GM23248 (cell line): ENCODE measurements at regions not wholly inside any gene's neighbourhood (a gene's known extent, or its start where the extent isn't known, plus 50 kb on each side); places are given as distances from the start of the nearest gene placed in this dataset.

Source experiments
- DNase-seq: peaks from one replicate; pipeline ENCODE4 v3.0.0-alpha.2; 2015
- H2AFZ ChIP-seq: fragments of 200-600 bp; sonication (generic); 2 replicates; pipeline ENCODE4 v1.6.1; 2016; ENCODE audit warnings: antibody characterized with exemption
- H3F3A ChIP-seq: fragments of 200-600 bp; sonication (generic); 2 replicates; pipeline ENCODE4 v1.6.1; 2016; ENCODE audit warnings: mild to moderate bottlenecking, antibody characterized with exemption, mixed run types; ENCODE audit not compliant: insufficient read depth
- H3K27ac ChIP-seq: fragments of 200-600 bp; sonication (generic); 2 replicates; pipeline ENCODE4 v1.5.1; 2016; ENCODE audit warnings: mild to moderate bottlenecking
- H3K27me3 ChIP-seq: fragments of 200-600 bp; sonication (generic); replicated peaks from 2 replicates; pipeline ENCODE4 v1.6.1; 2016; ENCODE audit warnings: mild to moderate bottlenecking; ENCODE audit not compliant: insufficient read depth
- H3K36me3 ChIP-seq: fragments of 200-600 bp; sonication (generic); 2 replicates; pipeline ENCODE4 v1.6.1; 2016; ENCODE audit warnings: low read depth, mild to moderate bottlenecking
- H3K4me1 ChIP-seq: fragments of 200-600 bp; sonication (generic); 2 replicates; pipeline ENCODE4 v1.6.1; 2016; ENCODE audit warnings: mild to moderate bottlenecking; ENCODE audit not compliant: insufficient read depth
- H3K4me2 ChIP-seq: fragments of 200-600 bp; sonication (generic); one replicate; pipeline ENCODE4 v1.6.1; 2016; ENCODE audit warnings: mild to moderate bottlenecking; ENCODE audit not compliant: unreplicated experiment
- H3K4me3 ChIP-seq: fragments of 200-600 bp; sonication (generic); 2 replicates; pipeline ENCODE4 v1.5.1; 2016; ENCODE audit warnings: mild to moderate bottlenecking
- H3K79me2 ChIP-seq: fragments of 200-600 bp; sonication (generic); 2 replicates; pipeline ENCODE4 v1.6.1; 2016; ENCODE audit warnings: mild to moderate bottlenecking; ENCODE audit not compliant: insufficient read depth
- H3K9ac ChIP-seq: fragments of 200-600 bp; sonication (generic); 2 replicates; pipeline ENCODE4 v1.6.1; 2016; ENCODE audit warnings: mild to moderate bottlenecking
- H3K9me2 ChIP-seq: fragments of 200-600 bp; sonication (generic); 2 replicates; pipeline ENCODE4 v1.6.1; 2016; ENCODE audit warnings: mixed run types, mild to moderate bottlenecking, moderate library complexity; ENCODE audit not compliant: insufficient read depth
- H3K9me3 ChIP-seq: fragments of 200-600 bp; sonication (generic); one replicate; pipeline ENCODE4 v1.6.1; 2017; ENCODE audit warnings: low read depth
- H4K20me1 ChIP-seq: fragments of 200-600 bp; sonication (generic); 2 replicates; pipeline ENCODE4 v1.6.0; 2016; ENCODE audit not compliant: insufficient read depth
- EZH2 ChIP-seq: fragments of 200-600 bp; sonication (generic); IDR thresholded peaks from 2 replicates; pipeline ENCODE4 v1.6.1; 2018; ENCODE audit warnings: antibody characterized with exemption, mild to moderate bottlenecking; ENCODE audit not compliant: insufficient read depth, poor library complexity, severe bottlenecking
- EZH2phosphoT487 ChIP-seq: fragments of 200-600 bp; sonication (generic); IDR thresholded peaks from 2 replicates; pipeline ENCODE4 v1.6.1; 2018; ENCODE audit warnings: antibody characterized with exemption, moderate library complexity, mild to moderate bottlenecking, low read depth; ENCODE audit not compliant: insufficient read depth
- WGBS, 2 experiments: methylation state at CpG; one replicate each; pipeline ENCODE4 v1.1.6; 2015 to 2017; ENCODE audit warnings: low lambda C conversion rate in 2 of 2, low coverage in 1 of 2; ENCODE audit errors: missing lambda C conversion rate in 2 of 2; 5-methylcytosine and 5-hydroxymethylcytosine counted together
- in situ Hi-C: fragments of 300-500 bp; cut with MboI; formaldehyde crosslinking; loops from 2 replicates; pipeline ENCODE4 v1.15.0; 2020

DNA sequence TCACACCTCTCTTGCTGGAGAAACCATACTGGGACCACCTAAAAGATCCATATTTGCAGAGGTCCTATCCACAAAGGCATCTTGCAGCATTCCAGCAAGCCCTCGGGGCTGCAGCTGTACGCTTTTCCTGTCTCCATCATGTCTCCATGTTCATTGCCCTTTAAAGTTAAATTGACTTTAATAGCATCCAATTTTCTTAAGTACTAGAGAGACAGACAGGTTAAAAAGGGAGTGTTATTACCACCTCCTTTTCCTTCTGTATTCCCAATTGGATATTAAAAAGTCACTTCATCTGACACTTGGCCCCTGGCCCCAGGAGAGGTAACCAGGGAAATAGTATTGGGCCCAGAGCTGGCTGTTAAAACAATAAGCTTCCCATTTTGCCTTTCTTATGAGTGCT is 178.6 kb downstream of the UNC5CL start:
- Histone ChIP-seq H3F3A (no peaks in the 10 kb centered on the region), H3K27ac (no peak overlapping the region), H3K4me3 (no peak overlapping the region), H4K20me1 (no peaks in the 10 kb centered on the region), H3K9me3 (no peaks in the 10 kb centered on the region), H3K27me3 (peaks cover 6% of the 10 kb centered on the region; the same call in 1 of the 2 replicates), H3K9ac (no peak overlapping the region), H2AFZ (no peak overlapping the region), H3K36me3 (no peaks in the 10 kb centered on the region), H3K9me2 (no peaks in the 10 kb centered on the region), H3K4me2 (no peak overlapping the region), H3K4me1 (no peaks in the 10 kb centered on the region), H3K79me2 (no peaks in the 10 kb centered on the region)
- WGBS, 2 experiments = 15 to 20% methylated on average over 2 of the region's 2 CpGs
- in situ Hi-C loops = no loop called here
- DNase-seq = no peak
- no peak for TF ChIP-seq EZH2
- no peak for TF ChIP-seq EZH2phosphoT487

GRCh38 chr6:40856271-40856670 is 182.8 kb downstream of the UNC5CL start:
- TF ChIP-seq EZH2 (no peak), EZH2phosphoT487 (no peak)
- no peak overlapping the region for H3K27ac ChIP-seq
- no peaks in the 10 kb centered on the region for H3K4me1 ChIP-seq
- no peaks in the 10 kb centered on the region for H3K9me3 ChIP-seq
- H3K9me2 ChIP-seq = no peaks in the 10 kb centered on the region
- in situ Hi-C loops = no loop called here
- H2AFZ ChIP-seq = no peak overlapping the region
- H3F3A ChIP-seq = no peaks in the 10 kb centered on the region
- 2% methylated on average over 2 of the region's 2 CpGs for WGBS, 2 experiments
- H3K4me2 ChIP-seq = no peak overlapping the region
- no peaks in the 10 kb centered on the region for H3K36me3 ChIP-seq
- no peak overlapping the region for H3K4me3 ChIP-seq
- H3K79me2 ChIP-seq = no peaks in the 10 kb centered on the region
- peak; percentile 57 for DNase-seq
- no peaks in the 10 kb centered on the region for H4K20me1 ChIP-seq
- peaks cover 6% of the 10 kb centered on the region; the same call in 1 of the 2 replicates for H3K27me3 ChIP-seq
- no peak overlapping the region for H3K9ac ChIP-seq

- no peak for TF ChIP-seq EZH2phosphoT487
- TF ChIP-seq EZH2 = no peak
- Histone ChIP-seq H3K9me3 (no peaks in the 10 kb centered on the region), H3K4me3 (no peak overlapping the region), H3K9ac (no peak overlapping the region), H3K9me2 (no peaks in the 10 kb centered on the region), H3K36me3 (no peaks in the 10 kb centered on the region), H3F3A (no peaks in the 10 kb centered on the region), H3K79me2 (no peaks in the 10 kb centered on the region), H4K20me1 (no peaks in the 10 kb centered on the region), H3K27me3 (peaks cover 4% of the 10 kb centered on the region; the same call in 1 of the 2 replicates), H2AFZ (no peak overlapping the region), H3K27ac (no peak overlapping the region), H3K4me1 (no peaks in the 10 kb centered on the region), H3K4me2 (no peak overlapping the region)
- no peak for DNase-seq
- in situ Hi-C loops = no loop called here
- WGBS, 2 experiments = 21 to 23% methylated on average over 10 of the region's 10 CpGs
Observed at GRCh38 chr6:40855168-40855880, 183.7 kb downstream of the UNC5CL start.

DNA sequence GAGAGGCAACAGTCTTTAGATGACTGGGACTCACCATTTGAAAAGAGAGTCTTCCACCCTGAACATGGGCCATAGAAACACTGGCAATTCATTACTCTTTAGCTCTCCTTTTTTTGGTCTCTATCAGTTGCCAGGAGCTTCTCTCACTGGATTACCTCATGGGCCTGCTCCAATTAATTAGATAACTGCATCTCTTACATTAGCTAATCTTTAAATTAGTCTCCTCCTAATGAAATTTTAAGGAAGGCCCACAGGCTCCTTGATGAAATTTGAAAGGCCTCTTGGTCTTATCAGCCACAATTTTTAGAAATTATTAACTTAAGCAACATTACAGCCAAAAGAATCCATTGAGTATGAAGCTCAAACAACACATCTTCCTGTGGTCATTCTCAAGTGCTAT is 184.4 kb downstream of the UNC5CL start:
- Histone ChIP-seq H3K4me2 (no peak overlapping the region), H3K27me3 (no peaks in the 10 kb centered on the region), H2AFZ (no peak overlapping the region), H3K36me3 (no peaks in the 10 kb centered on the region), H3K79me2 (no peaks in the 10 kb centered on the region), H3K9me2 (no peaks in the 10 kb centered on the region), H3K9me3 (no peaks in the 10 kb centered on the region), H3K27ac (no peak overlapping the region), H4K20me1 (no peaks in the 10 kb centered on the region), H3F3A (no peaks in the 10 kb centered on the region), H3K4me1 (no peaks in the 10 kb centered on the region), H3K9ac (no peak overlapping the region), H3K4me3 (no peak overlapping the region)
- in situ Hi-C loops = no loop called here
- TF ChIP-seq EZH2 = no peak
- TF ChIP-seq EZH2phosphoT487 = no peak
- DNase-seq = no peak
